ENCODE measurements at regions not wholly inside any gene's neighbourhood (a gene's known extent, or its start where the extent isn't known, plus 50 kb on each side); places are given as distances from the start of the nearest gene placed in this dataset.

- no peak for DNase-seq
Measured at GRCh38 chr17:36875698-36876293, 61.5 kb upstream of the LHX1 start.

GRCh38 chr17:36876966-36877365 lies 60.3 kb upstream of the LHX1 start:
- no peak for DNase-seq

GRCh38 chr17:36877771-36878170 lies 59.5 kb upstream of the LHX1 start:
- no peak for DNase-seq

DNA sequence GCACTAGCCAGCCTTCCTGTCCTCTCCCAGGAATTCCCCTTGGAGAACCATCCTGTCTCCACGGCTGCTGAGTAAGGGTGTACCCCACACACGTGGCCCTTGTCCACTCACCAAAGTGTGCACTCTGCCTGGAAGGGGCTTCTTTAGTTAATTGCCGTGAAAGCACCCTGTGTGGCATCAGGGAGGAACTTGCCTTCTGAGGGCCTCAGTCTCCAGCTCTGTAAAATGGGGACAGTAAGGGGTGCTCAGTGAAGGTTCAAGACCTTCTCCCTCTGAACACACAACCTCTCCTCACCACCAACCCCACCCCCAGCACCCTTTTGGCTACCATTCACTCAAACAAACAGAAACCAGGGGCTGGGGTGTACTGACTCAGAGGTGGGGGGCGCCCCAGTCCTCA lies 59.1 kb upstream of the LHX1 start:
- no peak for DNase-seq

- DNase-seq = no peak
Measured at GRCh38 chr17:36879027-36879426, 58.2 kb upstream of the LHX1 start.

DNA sequence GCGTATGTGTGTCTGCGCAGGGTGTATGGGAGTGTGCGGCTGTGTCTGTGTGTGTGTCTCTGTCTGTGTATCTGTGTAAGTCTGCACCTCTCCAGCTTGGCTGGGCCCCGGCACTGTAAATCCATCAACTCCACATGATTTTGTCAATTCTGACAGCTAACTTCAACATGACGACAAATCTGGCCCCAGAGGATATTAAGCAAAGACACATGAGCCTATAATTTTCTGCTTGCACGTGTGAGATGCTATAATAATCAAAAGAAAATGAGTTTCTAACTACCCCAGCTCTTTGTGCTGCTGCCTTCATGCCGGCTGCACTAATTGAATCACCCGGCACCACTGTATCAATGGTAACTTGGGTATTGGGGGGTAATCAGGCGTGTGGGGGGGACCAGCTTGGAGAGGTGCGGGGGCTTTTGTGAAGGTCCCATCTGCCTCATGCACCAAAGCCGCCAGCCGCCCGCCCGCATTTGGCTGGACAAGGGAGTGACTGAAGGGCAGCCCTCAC lies 57.6 kb upstream of the LHX1 start:
- DNase-seq = no peak

- no peak for DNase-seq
Measured at GRCh38 chr17:36880268-36880905, 56.9 kb upstream of the LHX1 start.

DNA sequence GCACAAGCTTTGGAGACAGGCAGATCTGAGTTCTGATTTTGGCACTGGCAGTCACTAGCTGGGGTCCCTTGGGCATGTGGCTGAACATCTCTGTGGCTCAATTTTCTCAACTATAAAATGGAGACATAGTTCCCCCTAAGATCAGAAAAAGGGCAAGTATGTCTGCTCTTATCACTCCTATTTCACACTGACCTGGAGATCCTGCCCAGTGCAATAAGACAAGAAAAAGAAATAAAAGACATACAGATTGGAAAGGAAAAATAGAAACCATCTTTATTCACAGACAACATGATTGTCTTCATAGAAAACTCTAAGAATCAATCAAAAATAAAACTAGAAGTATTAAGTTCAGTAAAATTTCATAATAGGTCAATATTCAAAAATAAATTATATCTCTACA lies 56.0 kb upstream of the LHX1 start:
- DNase-seq = no peak

DNA sequence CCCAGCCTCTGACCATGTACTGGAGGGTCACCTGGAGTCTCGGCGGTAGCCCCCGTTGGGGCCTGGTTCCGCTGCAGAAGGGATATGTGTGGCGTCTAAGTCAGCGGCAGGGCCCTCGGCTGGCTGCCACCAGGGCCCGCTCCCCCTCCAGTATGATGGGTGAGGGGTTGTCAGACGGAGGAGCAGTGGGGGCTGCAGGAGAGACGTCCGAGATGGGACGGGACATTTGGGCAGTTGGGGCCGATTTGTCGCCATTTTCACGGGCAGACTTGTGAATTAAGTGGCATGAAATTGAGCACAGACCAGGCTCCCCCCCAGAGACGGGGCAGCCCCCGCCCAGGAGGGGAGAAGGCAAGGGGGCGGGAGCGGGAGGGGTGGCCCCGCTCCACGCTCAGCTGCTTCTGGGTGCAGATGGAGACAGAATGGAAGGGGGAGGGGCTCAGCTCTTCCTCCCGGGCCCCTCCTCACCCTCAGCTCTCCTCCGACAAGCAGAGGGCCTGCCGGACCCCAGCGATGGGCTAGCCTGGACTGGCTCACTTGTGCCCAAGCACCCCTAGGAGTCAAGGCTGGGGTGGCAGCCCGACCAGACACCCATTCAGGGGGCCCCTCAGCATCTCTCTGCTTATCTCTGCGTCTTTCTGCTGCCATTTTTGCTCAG lies 52.7 kb upstream of the LHX1 start:
- no peak for DNase-seq

DNA sequence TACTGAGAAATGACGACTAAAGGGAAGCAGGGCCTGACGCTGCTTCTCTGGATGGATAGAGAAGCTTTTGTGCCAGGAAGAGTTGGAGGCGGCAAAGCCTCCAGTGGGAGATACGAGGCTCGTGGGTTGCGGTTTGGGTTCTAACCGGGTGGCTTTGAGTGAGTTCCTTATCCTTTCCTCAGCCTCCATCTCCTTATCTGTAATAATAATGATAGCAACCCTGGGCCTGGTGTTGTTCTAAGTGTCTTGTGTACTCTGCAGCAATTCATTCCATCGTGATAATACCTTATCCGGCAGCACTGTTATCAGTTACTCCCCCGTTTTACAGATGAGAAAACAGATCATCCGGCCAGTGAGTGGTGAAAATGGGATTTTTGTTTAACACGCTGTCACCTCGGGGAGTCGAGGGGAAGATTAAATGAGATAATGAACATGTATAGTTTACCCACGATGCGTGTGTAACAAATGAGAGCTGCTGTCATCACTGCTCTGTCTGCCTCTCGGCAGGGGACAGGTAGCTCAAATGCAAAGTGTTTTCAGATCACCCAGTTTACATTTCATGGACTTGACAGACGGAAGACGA lies 52.0 kb upstream of the LHX1 start:
- DNase-seq = no peak

GRCh38 chr17:36885771-36886377 lies 51.4 kb upstream of the LHX1 start:
- no peak for DNase-seq
